ENCODE measurements at regions not wholly inside any gene's neighbourhood (a gene's known extent, or its start where the extent isn't known, plus 50 kb on each side); places are given as distances from the start of the nearest gene placed in this dataset.
A peak's percentile ranks its signal among the peaks of the same experiment; 100 is the strongest.

DNA sequence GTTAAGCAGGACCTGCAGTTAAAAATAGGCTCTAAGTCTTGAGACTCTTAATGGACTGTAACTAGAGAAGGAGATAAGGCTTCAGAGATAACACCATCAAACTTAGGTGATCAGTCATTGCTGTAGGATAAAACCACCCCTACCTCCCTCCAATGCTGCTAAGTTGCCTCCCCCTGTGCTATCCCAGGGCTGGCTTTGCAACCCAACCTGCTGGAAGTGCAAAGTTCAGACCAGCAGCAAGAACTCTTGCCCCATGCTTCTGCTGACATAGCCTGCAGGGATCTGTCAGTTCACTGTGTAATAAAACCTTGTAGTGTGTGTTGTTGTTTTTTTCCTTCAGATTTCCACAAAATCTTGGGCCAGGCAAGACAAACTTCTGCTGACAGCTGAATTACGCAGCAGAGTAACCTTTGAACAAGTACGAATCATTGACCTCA, 57.4 kb upstream of the EPB41L3 start:
- peak in 1 of 4 donors; percentile 10 for DNase-seq (ENCODE audit: low read depth in 4 of 4, low spot score in 3 of 4)

DNA sequence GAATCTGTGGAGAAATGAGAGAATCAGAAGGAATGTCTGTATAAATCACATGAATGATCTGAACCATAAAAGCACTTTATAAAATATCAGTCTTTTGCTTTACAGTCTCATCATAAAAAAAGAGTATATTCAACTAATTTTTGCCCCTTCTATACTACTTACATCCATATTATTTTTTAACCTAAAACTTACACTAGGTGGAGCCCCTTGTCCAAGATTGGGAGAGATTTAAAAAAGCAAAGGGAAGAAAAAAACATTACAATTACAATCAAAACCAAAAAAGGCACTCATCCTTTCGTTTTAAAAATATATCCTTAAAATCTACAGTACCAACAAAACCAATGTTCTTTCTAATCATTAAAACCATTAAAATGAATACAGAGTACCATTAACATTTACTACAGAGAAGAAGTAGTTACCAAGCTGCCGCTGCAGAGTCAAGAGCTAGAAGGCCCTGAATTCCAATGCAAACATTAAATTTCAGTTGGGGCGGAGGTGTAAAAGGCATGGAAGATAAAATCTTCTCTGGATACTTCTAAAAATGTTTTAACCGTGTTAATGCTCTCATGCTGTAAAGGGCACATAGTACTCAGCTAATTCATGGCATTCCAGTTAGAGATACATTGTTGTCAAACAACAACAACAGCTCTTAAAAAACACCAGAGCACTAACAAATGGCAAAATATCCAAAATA, 56.7 kb upstream of the EPB41L3 start:
- peak in 1 of 4 donors; percentile 36 for DNase-seq (ENCODE audit: low read depth in 4 of 4, low spot score in 3 of 4)

DNA sequence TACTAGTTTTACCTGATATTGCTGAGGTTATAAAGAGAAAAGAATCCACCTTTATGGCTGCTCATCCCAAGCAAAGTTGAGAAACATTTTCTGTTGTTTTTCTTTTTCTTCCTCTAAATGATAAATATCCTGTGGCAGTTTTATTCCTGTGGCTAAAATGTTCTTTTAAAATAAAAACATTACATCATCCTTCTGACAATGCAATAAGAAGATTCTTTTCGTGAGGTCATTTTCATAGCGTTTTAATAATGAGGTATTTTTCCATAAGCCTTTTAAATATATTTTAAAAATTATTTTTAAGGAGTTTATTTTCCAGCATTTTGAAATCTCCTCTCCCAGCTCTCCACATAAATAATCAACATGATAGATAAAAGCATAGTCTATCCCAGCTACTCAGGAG, 52.8 kb upstream of the EPB41L3 start:
- DNase-seq (ENCODE audit: low read depth in 4 of 4, low spot score in 3 of 4), result no peak

All from right renal pelvis (tissue), 4 donors.